T-cell (primary cell): ENCODE measurements at regions not wholly inside any gene's neighbourhood (a gene's known extent, or its start where the extent isn't known, plus 50 kb on each side); places are given as distances from the start of the nearest gene placed in this dataset.
"Not testable (repeated sequence)": the region's sequence is repeated elsewhere in the genome, so short reads cannot be mapped to it uniquely, and the experiment has no call there.

ENCODE experiments used
- ATAC-seq, 4 experiments: fragments of 200-7000 bp in 3 of 4; fragments of 150-1000 bp in 1 of 4; cut with Tn5 transposase; replicated peaks in 1 of 4; 1 replicate in 3 of 4; 2 replicates in 1 of 4; pipeline ENCODE4 v1.10.0; 2021; ENCODE audit warnings: moderate library complexity in 3 of 4, mild to moderate bottlenecking in 2 of 4, moderate number of reproducible peaks in 1 of 4
- CTCF ChIA-PET, 2 donors: fragments of 300-600 bp; sonication (Branson Sonifier 250); formaldehyde crosslinking; loops; one replicate each; lab custom pipeline; 2022; ENCODE audit warnings: antibody characterized with exemption in 2 of 2; lab: Charles Lee
- POLR2A ChIA-PET, 2 donors: fragments of 300-600 bp; sonication (Branson Sonifier 250); formaldehyde crosslinking; loops; one replicate each; lab custom pipeline; 2022; ENCODE audit warnings: antibody characterized with exemption in 2 of 2; lab: Charles Lee
- DNase-seq, 35 experiments: peaks; one replicate each; pipeline versions ENCODE4 v3.0.0 to v3.0.0-alpha.2; 2013 to 2023
- H3K27ac ChIP-seq: one replicate; pipeline ENCODE4 v1.5.1; 2013; ENCODE audit warnings: low read length
- H3K27me3 ChIP-seq, 2 experiments: replicated peaks in 1 of 2; 1 replicate in 1 of 2; 2 replicates in 1 of 2; pipeline versions ENCODE4 v1.6.1 to v1.7.0; 2013; ENCODE audit warnings: low read length in 1 of 2, mixed read lengths in 1 of 2; ENCODE audit not compliant: control insufficient read depth in 2 of 2, insufficient read depth in 2 of 2; ENCODE audit errors: extremely low read depth in 1 of 2
- H3K36me3 ChIP-seq, 2 donors: 1 replicate in 1 of 2; 2 replicates in 1 of 2; pipeline versions ENCODE4 v1.6.1 to v1.7.0; 2013; ENCODE audit warnings: low read length in 1 of 2; ENCODE audit not compliant: control insufficient read depth in 2 of 2, insufficient read depth in 1 of 2; ENCODE audit errors: extremely low read depth in 1 of 2
- H3K4me1 ChIP-seq, 2 experiments: 1 replicate in 1 of 2; 2 replicates in 1 of 2; pipeline versions ENCODE4 v1.6.1 to v1.7.0; 2013; ENCODE audit warnings: low read length in 2 of 2, mixed read lengths in 1 of 2; ENCODE audit not compliant: insufficient read depth in 2 of 2, control insufficient read depth in 1 of 2; ENCODE audit errors: extremely low read depth in 1 of 2
- H3K4me3 ChIP-seq, 2 donors: 1 replicate in 1 of 2; 2 replicates in 1 of 2; pipeline versions ENCODE4 v1.5.1 to v1.7.0; 2013; ENCODE audit warnings: mild to moderate bottlenecking in 2 of 2, low read length in 1 of 2, moderate library complexity in 1 of 2; ENCODE audit not compliant: control insufficient read depth in 1 of 2; ENCODE audit errors: extremely low read depth in 1 of 2
- H3K9me3 ChIP-seq: 2 replicates; pipeline ENCODE4 v1.7.0; 2013
- H3K27ac Mint-ChIP-seq, 2 donors: one replicate each; pipeline ENCODE4 v1.8.0; 2020 to 2021; ENCODE audit warnings: mild to moderate bottlenecking in 2 of 2, mixed read lengths in 2 of 2
- H3K27me3 Mint-ChIP-seq, 2 donors: one replicate each; pipeline ENCODE4 v1.8.0; 2021 to 2022; ENCODE audit warnings: mixed read lengths in 2 of 2
- H3K36me3 Mint-ChIP-seq: one replicate; pipeline ENCODE4 v1.8.0; 2021; ENCODE audit warnings: mixed read lengths
- H3K4me1 Mint-ChIP-seq, 3 donors: one replicate each; pipeline ENCODE4 v1.8.0; 2020 to 2022; ENCODE audit warnings: mixed read lengths in 3 of 3, mild to moderate bottlenecking in 1 of 3
- H3K4me3 Mint-ChIP-seq, 3 donors: one replicate each; pipeline ENCODE4 v1.8.0; 2020 to 2022; ENCODE audit warnings: mild to moderate bottlenecking in 3 of 3, mixed read lengths in 3 of 3, moderate library complexity in 3 of 3
- H3K9me3 Mint-ChIP-seq, 3 donors: one replicate each; pipeline ENCODE4 v1.8.0; 2020 to 2022; ENCODE audit warnings: mixed read lengths in 3 of 3
- WGBS: methylation state at CpG from one replicate; pipeline ENCODE4 v1.1.5; 2013; ENCODE audit warnings: missing lambda C conversion rate; ENCODE audit not compliant: insufficient coverage; 5-methylcytosine and 5-hydroxymethylcytosine counted together

DNA sequence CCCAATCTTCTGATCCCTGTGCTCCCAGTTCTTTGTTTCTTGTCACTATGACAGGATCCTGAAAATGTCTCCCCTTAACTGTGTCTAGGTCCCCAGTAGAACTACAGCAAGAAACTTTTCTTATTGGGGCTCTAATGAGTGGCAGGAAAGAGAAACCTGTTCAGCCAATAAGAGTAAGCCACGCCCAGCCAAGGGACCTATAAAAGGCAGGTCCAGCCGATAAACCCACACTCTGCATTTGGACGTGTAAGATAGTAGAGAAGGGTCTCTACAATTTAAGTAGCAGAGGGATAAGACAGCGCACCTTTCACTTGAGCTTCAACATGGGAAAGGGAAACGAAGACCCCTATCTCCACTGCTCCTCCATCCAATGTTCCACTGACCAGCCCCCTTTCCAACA lies 149.9 kb downstream of the LMLN start:
- peaks cover 5% of the 10 kb centered on the region for H3K36me3 Mint-ChIP-seq
- no CpG with 5 or more reads among the region's 5 CpGs for WGBS
- H3K4me3 ChIP-seq = no peak overlapping the region
- peaks cover 24 to 36% of the 10 kb centered on the region in 2 experiments for H3K27me3 ChIP-seq
- ATAC-seq (no peak), DNase-seq (no peak)
- H3K27ac Mint-ChIP-seq = no peak overlapping the region
- peaks cover 16 to 20% (median 18%) of the 10 kb centered on the region in 3 donors for H3K4me1 Mint-ChIP-seq
- peaks cover 31 to 42% of the 10 kb centered on the region in 2 donors for H3K27me3 Mint-ChIP-seq
- H3K27ac ChIP-seq = no peak overlapping the region
- peaks cover 10 to 17% (median 15%) of the 10 kb centered on the region in 3 donors for H3K9me3 Mint-ChIP-seq
- POLR2A ChIA-PET = no interaction called here
- H3K9me3 ChIP-seq = no peaks in the 10 kb centered on the region
- no peak overlapping the region for H3K4me3 Mint-ChIP-seq
- CTCF ChIA-PET = no interaction called here
- H3K36me3 ChIP-seq = no peaks in the 10 kb centered on the region
- H3K4me1 ChIP-seq = peaks cover 0 to 3% of the 10 kb centered on the region in 2 experiments

DNA sequence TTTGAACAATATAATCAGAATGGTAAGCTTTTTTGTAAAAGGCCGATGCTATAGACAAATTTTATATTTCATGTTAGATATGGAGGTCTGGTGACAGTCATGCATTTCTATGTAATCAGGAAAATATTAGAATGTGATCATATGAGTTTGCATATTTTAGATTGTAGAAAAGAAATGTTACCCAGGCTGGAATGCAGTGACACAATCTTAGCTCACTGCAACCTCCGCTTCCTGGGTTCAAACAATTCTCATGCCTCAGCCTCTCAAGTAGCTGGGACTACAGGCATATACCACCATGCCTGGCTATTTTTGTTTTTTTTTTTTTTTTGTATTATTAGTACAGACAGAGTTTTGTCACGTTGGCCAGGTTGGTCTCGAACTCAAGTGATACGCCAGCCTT lies 152.0 kb downstream of the LMLN start:
- POLR2A ChIA-PET = no interaction called here
- no peaks in the 10 kb centered on the region for H3K9me3 ChIP-seq
- peaks cover 13 to 21% (median 16%) of the 10 kb centered on the region in 3 donors for H3K9me3 Mint-ChIP-seq
- no peak overlapping the region for H3K27ac ChIP-seq
- ATAC-seq = no peak
- peaks cover 24 to 37% of the 10 kb centered on the region in 2 experiments for H3K27me3 ChIP-seq
- 100% methylated on average over 2 of the region's 5 CpGs for WGBS
- H3K4me1 ChIP-seq = peaks cover 0 to 3% of the 10 kb centered on the region in 2 experiments
- no peak overlapping the region for H3K4me3 ChIP-seq
- H3K36me3 ChIP-seq = no peaks in the 10 kb centered on the region
- CTCF ChIA-PET = no interaction called here
- H3K36me3 Mint-ChIP-seq = peaks cover 7% of the 10 kb centered on the region
- DNase-seq = no peak
- H3K4me1 Mint-ChIP-seq = peaks cover 8 to 11% (median 10%) of the 10 kb centered on the region in 3 donors
- H3K4me3 Mint-ChIP-seq = no peak overlapping the region
- H3K27me3 Mint-ChIP-seq = peaks cover 41 to 54% of the 10 kb centered on the region in 2 donors
- H3K27ac Mint-ChIP-seq = no peak overlapping the region

DNA sequence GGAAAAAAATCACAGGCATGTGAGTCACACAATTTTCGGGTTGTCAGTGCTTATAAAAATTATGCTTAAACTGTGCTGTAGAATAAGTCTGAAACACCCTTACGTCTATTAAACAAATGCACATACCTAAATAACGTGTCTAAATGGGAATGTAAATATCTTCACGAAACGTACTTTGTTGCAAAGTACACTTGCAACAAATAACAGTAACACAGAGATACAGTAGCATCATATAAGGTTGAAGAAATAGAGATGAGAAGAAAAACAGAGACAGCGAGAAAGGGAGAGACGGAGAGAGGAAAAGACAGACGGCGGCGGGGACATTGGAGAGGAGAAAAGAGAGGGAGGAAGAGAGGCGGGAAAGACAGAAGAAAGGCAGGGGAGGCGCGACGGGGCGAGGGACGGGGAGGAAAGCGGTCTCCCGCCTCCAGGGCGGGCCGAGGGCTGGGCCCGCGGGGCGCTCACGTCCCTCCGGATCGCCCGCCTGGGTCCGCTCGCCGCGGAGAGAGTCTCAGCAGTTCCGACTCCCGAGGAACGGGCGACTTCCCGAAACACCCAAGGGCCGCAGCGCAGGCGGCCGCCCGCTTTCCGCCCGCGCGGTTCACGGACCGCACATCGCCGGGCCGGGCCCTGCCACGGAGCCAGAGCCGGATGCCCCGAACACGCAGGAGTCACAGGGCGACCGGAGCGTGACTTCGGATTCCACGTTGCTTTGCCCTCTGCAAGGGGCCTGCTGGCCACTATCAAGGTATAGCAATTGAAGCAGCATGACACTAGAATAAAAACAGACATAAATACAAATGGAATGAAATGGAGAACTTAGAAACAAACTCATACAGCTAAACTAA lies 153.4 kb downstream of the LMLN start:
- Histone ChIP-seq H3K4me1 (peaks cover 0 to 3% of the 10 kb centered on the region in 2 experiments), H3K27me3 (peaks cover 24 to 37% of the 10 kb centered on the region in 2 experiments), H3K36me3 (no peaks in the 10 kb centered on the region), H3K4me3 (peak overlapping the region in 1 of 2 donors; percentile 35), H3K9me3 (no peaks in the 10 kb centered on the region), H3K27ac (no peak overlapping the region)
- H3K4me1 Mint-ChIP-seq = peaks cover 8 to 11% (median 10%) of the 10 kb centered on the region in 3 donors
- H3K27ac Mint-ChIP-seq = peak overlapping the region in 1 of 2 donors; percentile 9
- H3K9me3 Mint-ChIP-seq = peaks cover 10 to 21% (median 13%) of the 10 kb centered on the region in 3 donors
- H3K4me3 Mint-ChIP-seq = peak overlapping the region in 1 of 3 donors; percentile 69
- POLR2A ChIA-PET = no interaction called here
- DNase-seq (peak in 4 of 35 experiments; percentile 2 to 12 (median 4)), ATAC-seq (peak in 2 of 4 experiments; percentile 32)
- 6% methylated on average over 50 of the region's 59 CpGs for whole genome bisulfite sequencing
- CTCF ChIA-PET = no interaction called here
- peaks cover 7% of the 10 kb centered on the region for H3K36me3 Mint-ChIP-seq
- peaks cover 41 to 61% of the 10 kb centered on the region in 2 donors for H3K27me3 Mint-ChIP-seq

DNA sequence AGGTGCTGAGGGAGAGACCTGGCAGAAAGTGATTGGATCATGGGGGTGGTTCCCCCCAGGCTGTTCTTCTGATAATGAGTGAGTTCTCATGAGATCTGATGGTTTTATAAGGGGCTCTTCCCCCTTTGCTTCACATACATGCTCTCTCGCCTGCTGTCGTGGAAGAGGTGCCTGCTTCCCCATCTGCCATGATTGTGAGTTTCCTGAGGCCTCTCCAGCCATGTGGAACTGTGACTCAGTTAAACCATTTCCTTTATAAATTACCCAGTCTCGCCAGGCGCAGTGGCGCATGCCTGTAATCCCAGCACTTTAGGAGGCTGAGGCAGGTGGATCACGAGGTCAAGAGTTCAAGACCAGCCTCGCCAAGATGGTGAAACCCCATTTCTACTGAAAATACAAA lies 154.5 kb downstream of the LMLN start:
- CTCF ChIA-PET, ATAC-seq, POLR2A ChIA-PET: not testable (repeated sequence)

DNA sequence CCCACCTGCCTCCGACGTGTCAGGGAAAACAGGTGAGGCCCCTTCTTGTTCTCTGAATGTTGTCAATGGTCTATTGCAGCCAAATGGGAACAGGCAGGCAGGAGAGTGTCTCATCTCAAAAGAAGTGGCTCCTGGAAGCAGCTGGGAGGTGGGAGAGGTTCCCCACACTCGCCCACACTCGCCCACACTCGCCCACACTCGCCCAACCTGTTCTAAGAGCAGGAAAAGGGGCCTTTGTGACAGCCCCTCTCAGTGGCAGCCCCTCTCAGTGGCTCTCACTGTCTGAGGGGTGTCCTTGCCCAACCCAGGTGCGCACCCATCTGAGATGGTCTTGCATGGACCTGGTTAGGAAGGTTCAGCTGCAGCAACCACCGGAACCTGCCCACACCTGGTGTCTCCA lies 162.2 kb downstream of the LMLN start:
- H3K27me3 ChIP-seq, DNase-seq, H3K4me3 Mint-ChIP-seq, CTCF ChIA-PET, H3K9me3 Mint-ChIP-seq, POLR2A ChIA-PET, H3K4me1 ChIP-seq, H3K36me3 ChIP-seq, H3K27ac Mint-ChIP-seq, ATAC-seq, H3K36me3 Mint-ChIP-seq, H3K9me3 ChIP-seq, H3K4me1 Mint-ChIP-seq, H3K4me3 ChIP-seq, H3K27ac ChIP-seq: not testable (repeated sequence)
- WGBS = 32% methylated on average over 3 of the region's 8 CpGs
- peaks cover 0 to 10% of the 10 kb centered on the region in 2 donors for H3K27me3 Mint-ChIP-seq

More for the DNA sequence above, 154.5 kb downstream of the LMLN start:
- not testable (repeated sequence) for H3K9me3 ChIP-seq, DNase-seq, H3K27ac ChIP-seq, H3K36me3 Mint-ChIP-seq, H3K36me3 ChIP-seq, H3K4me1 ChIP-seq, H3K4me3 ChIP-seq, H3K27ac Mint-ChIP-seq
- WGBS = 92% methylated on average over 5 of the region's 7 CpGs
- Mint-ChIP-seq H3K4me1 (peaks cover 8 to 11% (median 10%) of the 10 kb centered on the region in 3 donors), H3K9me3 (peaks cover 10 to 21% (median 13%) of the 10 kb centered on the region in 3 donors), H3K27me3 (peaks cover 41 to 62% of the 10 kb centered on the region in 2 donors), H3K4me3 (peak overlapping the region in 1 of 3 donors; percentile 12)
- peaks cover 24 to 35% of the 10 kb centered on the region in 2 experiments for H3K27me3 ChIP-seq

DNA sequence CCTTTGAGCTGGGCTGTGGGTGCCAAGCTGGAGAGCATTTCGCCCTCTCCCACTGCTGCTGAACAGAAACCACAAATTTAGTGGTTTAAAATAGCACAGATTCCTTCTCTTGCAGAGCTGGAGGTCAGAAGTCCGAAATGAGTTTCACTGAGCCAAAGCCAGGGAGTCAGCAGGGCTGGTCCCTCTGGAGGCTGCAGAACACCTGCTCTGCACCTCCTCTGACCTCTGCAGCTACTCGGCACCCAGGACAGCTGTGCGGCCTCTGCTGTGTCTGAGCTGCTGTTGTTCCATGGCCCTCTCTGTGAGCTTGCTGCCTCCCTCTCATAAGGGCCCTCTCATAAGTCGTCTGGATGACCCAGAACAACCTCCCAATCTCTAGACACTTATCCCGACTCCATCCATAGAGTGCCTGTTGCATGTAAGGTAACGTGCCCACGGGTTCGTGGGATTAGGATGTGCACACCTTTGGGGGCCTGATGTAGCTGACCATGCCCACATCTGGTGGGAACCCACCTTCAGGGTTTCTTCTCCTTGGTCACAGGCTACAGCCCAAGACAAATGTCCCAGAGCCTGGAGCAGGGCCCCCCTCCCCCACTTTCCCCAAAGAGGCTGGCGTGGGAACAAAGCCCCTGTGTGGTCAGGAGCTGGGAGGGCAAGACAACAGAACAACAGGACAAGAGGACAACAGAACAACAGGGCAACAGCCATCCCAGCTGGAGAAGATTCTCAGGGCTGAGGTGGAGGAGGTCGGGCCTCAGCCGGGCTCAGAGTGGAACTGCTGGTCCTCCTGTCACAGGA lies 177.2 kb downstream of the LMLN start:
- ATAC-seq, CTCF ChIA-PET, H3K36me3 ChIP-seq, H3K4me1 ChIP-seq, H3K9me3 Mint-ChIP-seq, H3K9me3 ChIP-seq, H3K27me3 ChIP-seq, H3K4me1 Mint-ChIP-seq, H3K27ac Mint-ChIP-seq, H3K4me3 Mint-ChIP-seq, DNase-seq, H3K36me3 Mint-ChIP-seq, H3K27ac ChIP-seq, POLR2A ChIA-PET, H3K4me3 ChIP-seq: not testable (repeated sequence)
- peaks cover 4 to 11% of the 10 kb centered on the region in 2 donors for H3K27me3 Mint-ChIP-seq
- 79% methylated on average over 2 of the region's 12 CpGs for WGBS
